Urothelium cell line (cell line): ENCODE measurements at regions not wholly inside any gene's neighbourhood (a gene's known extent, or its start where the extent isn't known, plus 50 kb on each side); places are given as distances from the start of the nearest gene placed in this dataset.
"Not testable (repeated sequence)": the region's sequence is repeated elsewhere in the genome, so short reads cannot be mapped to it uniquely, and the experiment has no call there.

Experiments
- DNase-seq: peaks from one replicate; pipeline ENCODE4 v3.0.0; 2011; ENCODE audit warnings: low spot score, mixed read lengths
- FAIRE-seq: peaks from 2 replicates; lab custom pipeline; 2011; peaks lifted over from hg19 to GRCh38; lab: Jason Lieb, UNC

DNA sequence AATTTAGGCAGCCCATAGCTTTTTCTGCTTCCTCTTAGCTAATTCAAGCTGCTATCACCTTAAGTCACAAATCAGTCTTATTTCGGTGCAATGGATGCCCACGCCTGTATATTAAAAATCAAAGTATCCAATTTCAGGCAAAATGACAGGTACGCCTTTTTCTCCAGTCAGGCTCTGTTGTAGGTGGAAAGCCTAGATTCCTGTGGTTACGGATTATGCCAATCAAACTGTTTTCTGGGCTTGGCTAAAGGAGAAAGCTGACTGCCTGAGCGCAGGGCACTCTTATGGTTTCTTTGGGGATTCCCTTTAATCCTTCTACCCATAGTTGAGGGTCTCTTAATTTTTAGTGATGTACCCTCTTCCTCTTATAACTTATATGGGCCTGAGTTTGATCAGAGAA, 550.5 kb downstream of the PDHA2 start:
- no peak for FAIRE-seq
- no peak for DNase-seq

DNA sequence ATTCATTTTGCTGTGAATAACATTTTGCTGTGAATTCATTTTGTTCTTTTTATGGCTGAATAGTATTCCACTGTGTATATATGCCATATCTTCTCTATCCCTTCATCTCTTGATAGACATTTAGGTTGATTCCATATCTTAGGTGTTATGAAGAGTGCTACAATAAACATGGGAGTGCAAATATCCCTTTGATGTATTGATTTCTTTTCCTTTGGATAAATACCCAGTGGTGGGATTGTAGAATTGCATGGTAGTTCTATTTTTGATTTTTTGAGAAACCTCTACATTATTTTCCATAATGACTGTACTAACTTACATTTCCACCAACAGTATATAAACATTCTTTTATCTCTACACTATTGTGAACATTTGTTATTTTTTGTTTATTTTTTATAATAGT, 555.9 kb downstream of the PDHA2 start:
- no peak for FAIRE-seq
- DNase-seq = no peak

DNA sequence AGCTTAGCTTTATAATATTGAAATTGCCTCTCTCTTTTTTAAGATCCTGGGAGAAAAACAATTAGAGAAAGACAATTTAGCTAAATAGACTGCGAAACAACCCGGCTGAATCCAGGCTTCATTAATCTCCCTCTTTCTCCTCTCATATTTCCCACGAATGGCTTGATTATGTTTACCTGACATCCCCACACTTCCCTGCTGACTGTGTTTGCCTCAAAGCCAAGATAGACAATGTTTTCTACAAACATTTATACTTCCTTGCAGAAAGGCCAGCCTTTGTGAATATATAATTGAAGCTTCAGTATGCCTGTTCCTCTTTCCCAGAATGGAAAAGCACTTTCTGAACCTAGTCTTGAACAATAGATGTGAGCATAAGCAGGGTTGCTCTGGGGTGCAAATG, 566.8 kb downstream of the PDHA2 start:
- FAIRE-seq (no peak), DNase-seq (no peak)

DNA sequence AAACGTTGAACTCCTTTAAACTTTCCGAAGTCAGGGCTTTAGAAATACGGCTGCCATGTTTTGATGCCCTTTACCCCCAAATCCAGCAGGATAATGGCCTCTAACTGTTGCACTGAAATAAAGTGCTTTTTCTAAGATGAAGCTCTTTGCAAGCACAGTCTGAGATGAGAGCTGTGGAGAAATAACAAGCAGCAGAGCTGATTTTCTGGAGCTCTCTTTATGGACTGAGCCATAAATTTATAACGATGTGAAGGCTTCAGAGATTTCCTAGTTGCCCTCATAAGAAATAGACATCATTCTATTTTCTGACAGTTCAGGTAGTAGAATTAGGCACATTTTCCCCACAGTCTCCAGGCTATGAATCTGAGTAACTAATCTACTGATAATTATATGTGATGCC, 567.3 kb downstream of the PDHA2 start:
- FAIRE-seq = no peak
- DNase-seq = no peak

DNA sequence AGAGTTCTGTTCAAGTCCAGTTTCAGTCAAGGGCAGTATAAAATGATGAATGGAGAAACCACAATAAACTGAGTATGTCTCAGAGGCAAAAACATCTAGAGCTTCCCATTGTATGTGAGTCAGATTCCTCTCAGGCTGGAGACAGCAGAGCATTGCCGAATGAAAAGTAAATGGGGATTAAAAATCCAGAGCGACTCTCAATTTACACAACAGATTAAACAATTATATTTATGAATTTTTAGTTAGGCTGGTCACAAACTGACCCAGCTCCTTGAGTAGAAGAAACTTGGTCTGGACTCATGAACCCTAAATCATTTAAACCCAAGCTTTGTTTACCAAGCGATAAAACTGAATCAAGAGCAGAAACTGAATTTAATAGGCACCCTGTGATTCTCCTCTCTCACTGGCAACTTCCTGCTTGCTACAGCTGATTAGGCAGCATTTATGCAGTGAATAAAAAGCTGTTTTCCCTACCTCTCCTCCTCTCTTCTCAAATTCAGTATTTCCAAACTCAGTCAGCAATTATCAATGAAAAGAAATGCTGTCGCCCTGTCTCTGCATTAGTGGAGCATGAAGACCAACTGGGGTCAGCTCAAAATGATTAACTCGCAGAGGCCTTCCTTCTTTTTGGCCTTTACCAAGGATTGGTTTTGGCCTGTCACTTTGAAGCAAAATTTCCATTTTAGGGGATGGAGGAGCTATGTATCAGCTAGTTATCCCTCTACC, 568.0 kb downstream of the PDHA2 start:
- no peak for FAIRE-seq
- no peak for DNase-seq

DNA sequence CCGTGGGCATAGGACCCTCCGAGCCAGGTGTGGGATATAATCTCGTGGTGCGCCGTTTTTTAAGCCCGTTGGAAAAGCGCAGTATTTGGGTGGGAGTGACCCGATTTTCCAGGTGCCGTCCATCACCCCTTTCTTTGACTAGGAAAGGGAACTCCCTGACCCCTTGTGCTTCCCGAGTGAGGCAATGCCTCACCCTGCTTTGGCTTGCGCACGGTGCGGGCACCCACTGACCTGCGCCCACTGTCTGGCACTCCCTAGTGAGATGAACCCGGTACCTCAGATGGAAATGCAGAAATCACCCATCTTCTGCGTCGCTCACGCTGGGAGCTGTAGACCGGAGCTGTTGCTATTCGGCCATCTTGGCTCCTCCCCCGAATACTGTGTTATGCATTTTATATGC, 575.0 kb downstream of the PDHA2 start:
- not testable (repeated sequence) for FAIRE-seq

DNA sequence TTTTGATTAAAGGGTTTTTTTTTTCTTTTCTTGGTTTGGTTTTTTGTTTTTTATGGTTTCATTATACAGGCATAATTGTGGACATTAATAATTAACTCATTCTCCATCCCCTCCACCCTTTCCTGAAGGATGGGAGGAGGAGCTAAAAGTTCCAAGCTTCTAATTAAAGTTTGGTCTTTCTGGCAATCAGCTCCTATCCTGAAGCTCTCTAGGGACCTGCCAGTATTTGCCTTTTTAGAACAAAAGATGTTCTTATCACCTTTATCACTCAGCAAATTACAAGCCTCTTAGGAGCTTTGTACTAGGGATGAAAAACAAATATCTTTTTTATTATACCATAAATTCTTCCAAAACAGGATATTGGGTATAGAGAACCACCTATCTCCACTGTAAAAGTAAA, 589.8 kb downstream of the PDHA2 start:
- DNase-seq (no peak), FAIRE-seq (no peak)

More for the DNA sequence above, 575.0 kb downstream of the PDHA2 start:
- DNase-seq = not testable (repeated sequence)

DNA sequence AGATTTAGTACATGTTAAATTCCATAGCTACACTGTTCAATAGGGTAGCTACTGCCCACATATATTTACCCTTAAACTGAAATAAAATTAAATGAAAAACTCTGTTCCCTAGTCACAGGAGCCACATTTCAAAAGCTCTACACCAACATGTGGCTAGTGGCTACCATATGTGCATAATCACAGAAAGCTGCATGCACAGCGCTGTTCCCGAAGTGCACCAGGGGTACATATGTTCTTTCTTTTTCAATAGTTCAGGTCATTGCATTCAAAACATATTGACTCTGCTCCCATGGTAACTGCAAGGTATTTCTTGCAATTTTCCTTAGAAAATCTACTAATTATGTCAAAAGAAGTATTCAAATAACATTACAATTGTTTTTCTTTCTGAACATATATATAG, 591.2 kb downstream of the PDHA2 start:
- DNase-seq (no peak), FAIRE-seq (no peak)

DNA sequence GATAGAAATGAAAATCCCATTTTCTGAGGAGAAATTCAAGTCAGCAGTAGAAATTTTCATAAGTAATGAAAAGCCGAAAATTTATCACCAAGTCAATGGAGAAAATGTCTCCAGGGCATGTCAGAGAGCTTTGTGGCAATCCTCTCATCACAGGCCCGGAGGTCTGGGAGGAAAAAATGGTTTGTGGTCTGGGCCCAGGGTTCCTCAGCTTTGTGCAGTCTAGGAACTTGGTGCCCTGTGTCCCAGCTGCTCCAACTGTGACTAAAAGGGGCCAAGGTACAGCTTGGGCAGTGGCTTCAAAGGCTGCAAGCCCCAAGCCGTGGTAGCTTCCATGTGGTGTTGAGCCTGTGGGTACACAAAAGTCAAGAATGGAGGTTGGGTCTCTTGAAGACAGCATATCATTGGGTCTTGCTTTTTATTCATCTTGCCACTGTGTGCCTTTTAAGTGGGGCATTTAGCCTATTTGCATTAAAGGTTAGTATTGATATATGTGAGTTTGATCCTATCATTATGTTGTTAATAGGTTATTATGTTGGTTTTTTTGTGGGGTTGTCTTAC, 608.5 kb downstream of the PDHA2 start:
- FAIRE-seq (no peak), DNase-seq (no peak)

DNA sequence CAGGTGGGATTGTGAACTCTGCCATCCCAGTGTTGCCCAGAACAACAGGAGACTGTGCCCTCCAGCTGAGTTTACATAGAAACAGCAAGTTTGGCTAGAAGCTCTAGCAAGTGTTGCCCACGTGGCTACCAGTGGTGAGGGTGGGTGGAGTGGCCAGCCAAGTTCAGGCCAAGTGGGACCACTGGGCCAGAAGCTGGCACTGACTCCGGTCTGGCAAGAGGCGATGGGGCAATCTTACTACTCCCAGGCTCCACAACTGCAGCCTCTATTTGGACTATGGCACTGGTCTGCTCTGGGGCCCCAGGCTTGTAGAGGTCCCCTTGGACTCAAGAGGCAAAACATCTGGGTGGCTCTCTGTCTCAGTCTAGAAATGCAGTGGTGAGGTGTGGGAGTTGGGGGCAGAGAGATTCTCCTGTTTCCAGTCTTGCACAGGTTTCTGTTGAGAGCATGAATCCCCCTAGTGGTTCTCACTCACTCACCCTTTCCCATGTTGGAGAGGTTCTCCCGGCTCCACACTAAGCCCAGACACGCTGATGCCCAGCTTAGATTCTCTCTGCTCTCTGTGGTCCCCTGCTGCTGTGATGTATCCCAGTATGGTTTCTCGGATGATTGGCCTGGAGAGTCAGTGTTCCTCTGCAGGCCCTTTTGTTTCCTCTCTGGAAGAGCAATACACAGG, 615.3 kb downstream of the PDHA2 start:
- DNase-seq = no peak

DNA sequence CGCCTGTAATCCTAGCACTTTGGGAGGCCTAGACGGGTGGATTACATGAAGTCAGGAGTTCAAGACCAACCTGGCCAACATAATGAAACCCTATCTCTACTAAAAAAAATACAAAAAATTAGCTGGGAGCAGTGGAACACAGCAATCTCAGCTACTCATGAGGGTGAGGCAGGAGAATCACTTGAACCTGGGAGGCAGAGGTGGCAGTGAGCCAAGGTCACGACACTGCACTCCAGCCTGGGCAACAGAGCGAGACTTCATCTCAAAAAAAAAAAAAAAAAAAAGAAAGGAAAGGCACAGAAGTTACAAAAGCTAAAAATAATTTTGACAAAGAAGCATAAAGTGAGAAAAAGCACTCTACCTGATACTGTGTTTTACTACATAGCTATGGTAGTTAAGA, 618.1 kb downstream of the PDHA2 start:
- not testable (repeated sequence) for DNase-seq, FAIRE-seq

More for the DNA sequence above, 615.3 kb downstream of the PDHA2 start:
- FAIRE-seq = no peak

DNA sequence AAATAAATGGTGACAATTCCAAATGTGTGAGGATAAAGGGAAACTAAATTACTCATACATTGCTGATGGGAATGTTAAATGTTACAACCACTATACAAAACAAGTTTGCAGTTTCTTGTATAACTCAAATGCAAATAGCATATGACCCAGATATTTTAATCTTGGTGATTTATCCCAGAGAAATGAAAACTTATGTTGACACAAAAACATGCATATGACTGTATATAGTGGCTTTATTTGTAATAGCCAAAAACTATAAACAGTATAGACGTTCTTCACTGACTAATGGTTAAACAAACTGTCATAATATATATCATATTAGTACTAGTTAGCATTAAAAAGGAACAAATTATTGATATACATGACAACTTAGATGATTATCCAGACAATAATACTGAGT, 619.2 kb downstream of the PDHA2 start:
- DNase-seq (no peak), FAIRE-seq (no peak)

DNA sequence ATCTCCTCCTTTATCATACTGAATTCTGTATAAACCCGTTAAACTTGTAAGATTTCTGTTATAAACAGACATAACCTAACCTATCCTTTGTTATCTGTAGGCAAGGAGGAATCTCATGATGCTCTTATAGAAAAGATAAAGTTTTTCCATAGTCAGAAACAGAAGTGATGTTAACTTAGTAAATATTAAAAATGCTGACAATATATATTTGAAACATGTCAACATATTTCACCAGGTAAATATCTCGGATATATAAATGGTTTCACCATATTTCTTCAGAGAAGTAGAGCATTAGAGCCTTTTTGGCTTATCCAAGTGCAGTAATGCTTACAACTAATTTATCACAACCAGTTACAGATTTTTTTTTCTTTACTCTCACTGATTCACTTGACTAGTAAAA, 625.9 kb downstream of the PDHA2 start:
- DNase-seq = no peak
- FAIRE-seq = no peak

DNA sequence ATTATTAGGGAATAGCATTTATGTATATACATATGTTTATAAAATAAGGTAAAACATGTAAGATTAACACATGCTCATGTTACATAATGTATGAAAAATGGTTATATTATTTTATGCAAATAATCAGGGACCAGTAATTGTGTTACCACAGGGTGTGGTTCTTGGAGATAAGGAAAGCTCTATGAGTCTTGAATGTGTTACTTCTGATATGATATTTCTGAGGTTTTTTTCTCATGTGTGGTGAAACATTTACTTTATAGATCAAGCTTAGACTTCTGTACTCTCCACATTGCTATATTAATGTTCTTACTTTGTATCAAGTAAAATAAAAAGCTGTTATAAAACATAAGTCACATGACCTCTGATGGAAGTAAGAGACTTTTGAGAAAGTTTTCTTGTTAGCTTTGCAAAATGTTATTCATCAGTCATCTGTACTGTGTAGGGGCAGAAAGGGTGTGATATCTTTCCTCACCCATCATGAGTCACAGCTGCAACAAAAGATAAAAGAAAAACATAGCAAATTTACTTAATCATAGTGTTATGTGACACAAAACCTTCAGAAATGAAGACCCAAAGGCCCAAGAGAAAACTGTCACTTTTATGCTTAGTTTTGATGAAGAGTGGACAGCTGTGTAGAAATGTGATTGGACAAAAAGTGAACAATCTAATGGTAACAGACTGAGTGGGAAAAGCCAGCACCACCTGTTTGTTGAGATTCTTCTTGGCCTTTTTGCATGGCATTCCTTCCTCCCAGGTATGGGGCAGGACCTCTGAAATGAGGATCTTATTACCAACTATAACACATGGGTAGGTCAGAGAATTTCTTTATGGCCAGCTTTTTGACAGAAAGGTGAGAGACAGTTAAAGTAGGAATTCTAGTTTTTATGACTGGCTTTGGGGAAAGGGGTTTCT, 632.3 kb downstream of the PDHA2 start:
- FAIRE-seq (no peak), DNase-seq (no peak)

DNA sequence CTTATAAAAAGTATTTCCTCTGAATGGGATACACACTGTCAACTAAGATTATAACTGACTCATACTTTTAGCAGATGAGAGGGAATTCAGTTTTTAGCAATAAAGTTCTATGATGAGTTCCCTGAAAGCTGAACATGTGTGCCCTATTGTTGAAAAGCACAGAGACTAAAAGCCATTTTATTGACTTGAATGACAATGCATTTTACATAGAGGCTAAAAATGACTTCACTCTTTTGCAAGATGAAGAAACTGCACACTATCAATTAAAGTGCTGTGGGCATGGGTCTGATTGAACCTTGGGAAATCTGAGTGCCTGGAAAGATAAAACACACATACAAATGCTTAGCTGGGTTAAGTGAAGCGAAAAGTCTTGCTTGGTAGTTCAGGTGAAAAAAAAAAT, 633.4 kb downstream of the PDHA2 start:
- DNase-seq (no peak), FAIRE-seq (no peak)

DNA sequence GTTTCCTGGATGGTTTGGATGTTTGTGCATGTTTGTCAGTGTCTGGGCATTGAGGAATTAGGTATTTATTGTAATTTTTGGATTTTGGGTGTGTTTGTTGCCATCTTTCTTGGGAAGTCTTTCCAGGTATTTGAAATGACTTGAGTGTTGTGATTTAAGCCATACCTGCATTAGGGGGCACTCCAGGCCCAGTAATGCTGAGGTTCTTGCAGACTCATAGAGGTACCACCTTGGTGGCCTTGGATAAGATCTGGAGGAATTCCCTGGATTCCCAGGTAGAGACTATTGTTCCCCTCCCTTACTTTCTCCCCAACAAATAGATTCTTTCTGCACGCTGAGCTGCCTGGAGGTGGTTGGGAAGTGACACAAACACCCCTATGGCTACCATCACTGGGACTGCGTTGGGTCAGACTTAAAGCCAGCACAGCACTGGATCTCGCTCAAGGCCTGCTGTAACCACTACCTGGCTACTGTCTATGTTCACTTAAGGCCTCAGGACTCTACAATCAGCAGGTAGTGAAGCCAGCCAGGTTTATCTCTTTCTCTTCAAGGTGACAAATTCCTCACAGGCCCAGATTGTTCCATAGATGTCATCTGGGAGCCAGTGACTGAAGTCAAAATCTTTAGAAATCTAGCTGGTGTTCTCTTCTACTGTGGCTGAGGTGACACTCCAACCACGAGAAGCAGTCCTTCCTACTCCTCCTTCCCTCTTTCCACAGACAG, 643.6 kb downstream of the PDHA2 start:
- DNase-seq (no peak), FAIRE-seq (no peak)

DNA sequence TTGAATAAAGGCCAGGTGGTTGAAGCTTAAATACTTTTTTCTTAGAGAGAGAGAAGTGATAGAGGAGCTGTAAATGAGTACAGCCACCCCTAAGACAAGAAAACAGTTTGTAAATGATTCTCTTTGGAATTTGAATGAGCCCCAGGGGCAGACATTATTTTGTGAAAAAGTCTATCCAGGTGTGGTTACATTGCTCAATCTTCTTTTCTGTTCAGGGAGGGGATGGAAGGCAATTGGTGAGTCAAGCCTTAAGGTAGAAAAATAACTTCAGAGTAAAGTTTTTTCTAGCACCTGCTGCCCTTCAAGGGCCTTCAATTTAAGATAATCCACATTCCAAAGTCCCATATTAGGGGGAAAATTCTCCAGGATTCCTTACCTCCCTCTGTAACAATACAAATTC, 646.7 kb downstream of the PDHA2 start:
- no peak for FAIRE-seq

DNA sequence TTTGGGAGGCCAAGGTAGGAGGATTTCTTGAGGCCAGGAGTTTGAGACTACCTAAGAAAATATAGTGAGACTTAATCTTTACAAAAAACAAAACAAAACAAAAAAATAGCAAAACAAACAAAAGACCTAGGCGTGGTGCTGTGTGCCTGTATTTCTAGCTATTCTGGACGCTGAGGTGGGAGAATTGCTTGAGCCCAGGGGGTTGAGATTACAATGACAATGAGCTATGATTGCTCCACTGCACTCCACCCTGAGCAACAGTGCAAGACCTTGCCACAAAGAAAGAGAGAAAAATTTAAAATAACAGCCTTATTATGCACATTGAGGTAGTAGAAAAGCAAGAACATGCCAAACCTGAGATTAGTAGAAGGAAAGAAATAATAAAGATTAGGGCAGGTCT, 657.7 kb downstream of the PDHA2 start:
- DNase-seq (no peak), FAIRE-seq (no peak)

More for the DNA sequence above, 646.7 kb downstream of the PDHA2 start:
- no peak for DNase-seq

DNA sequence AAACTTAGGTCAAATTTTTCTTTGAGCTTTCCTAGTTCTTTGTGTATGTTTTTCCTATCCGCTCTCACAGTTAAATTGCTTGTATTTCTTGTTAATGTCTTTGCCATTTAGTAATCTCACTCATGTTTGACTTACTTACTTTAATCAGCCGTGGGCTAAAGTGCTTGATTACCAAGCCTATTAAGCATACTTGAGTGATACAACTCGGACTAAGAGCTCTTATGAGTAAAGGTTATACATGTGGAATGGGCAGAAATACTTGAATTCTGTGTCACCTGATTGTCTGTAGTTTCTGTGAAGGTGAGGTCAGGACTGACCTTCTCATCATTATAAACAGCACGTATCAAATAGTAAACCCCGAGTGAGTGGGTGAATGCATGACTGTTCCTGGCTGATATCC, 664.5 kb downstream of the PDHA2 start:
- DNase-seq = no peak
- no peak for FAIRE-seq

DNA sequence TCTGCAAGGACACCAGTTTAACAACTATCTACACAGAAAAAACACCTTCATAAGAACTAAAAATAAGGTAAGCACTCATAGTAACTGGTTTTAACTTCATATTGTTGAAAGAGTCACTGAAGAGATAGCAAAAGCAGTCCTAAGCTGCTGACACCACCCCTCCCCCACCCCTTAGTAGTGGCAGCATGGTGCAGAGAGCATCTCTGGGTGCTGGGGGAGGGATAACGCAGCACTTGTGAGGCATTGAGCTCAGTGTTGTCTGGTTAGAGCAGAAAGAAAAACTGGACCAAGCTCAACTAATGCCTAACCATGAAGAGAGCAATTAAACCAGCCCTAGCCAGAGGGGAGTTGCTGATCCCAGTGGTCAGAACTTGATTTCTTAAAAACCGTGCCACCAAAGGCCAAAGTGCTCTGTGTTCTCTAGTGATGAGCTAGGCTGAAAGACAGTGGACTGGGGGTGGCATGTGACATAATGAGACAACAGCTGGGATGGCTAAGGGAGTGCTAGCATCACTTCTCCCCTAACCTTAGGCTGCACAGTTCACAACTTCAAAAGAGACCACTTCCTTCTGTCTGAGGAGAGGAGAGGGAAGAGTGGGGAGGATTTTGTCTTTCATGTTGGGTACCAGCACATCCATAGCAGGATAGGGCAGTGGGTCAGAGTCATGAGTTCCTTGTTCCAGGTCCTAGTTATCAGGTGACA, 669.3 kb downstream of the PDHA2 start:
- no peak for DNase-seq
- no peak for FAIRE-seq
